KOPT-K1 (cell line): ENCODE measurements at regions not wholly inside any gene's neighbourhood (a gene's known extent, or its start where the extent isn't known, plus 50 kb on each side); places are given as distances from the start of the nearest gene placed in this dataset.

Experiments
- H3K27ac ChIP-seq: fragments of 200-600 bp; sonication (generic); 2 replicates; pipeline ENCODE4 v1.5.1; 2016; ENCODE audit warnings: antibody characterized with exemption, mild to moderate bottlenecking, low read depth, low read length; ENCODE audit not compliant: poor library complexity, severe bottlenecking
- H3K36me3 ChIP-seq: fragments of 200-600 bp; sonication (generic); 2 replicates; pipeline ENCODE4 v1.5.1; 2017; ENCODE audit warnings: antibody characterized with exemption, mild to moderate bottlenecking, low read length, moderate library complexity; ENCODE audit not compliant: insufficient read depth
- H3K9me3 ChIP-seq: fragments of 200-600 bp; sonication (generic); 2 replicates; pipeline ENCODE4 v1.5.1; 2017; ENCODE audit warnings: antibody characterized with exemption, low read length, mild to moderate bottlenecking; ENCODE audit not compliant: insufficient read depth, poor library complexity, severe bottlenecking

DNA sequence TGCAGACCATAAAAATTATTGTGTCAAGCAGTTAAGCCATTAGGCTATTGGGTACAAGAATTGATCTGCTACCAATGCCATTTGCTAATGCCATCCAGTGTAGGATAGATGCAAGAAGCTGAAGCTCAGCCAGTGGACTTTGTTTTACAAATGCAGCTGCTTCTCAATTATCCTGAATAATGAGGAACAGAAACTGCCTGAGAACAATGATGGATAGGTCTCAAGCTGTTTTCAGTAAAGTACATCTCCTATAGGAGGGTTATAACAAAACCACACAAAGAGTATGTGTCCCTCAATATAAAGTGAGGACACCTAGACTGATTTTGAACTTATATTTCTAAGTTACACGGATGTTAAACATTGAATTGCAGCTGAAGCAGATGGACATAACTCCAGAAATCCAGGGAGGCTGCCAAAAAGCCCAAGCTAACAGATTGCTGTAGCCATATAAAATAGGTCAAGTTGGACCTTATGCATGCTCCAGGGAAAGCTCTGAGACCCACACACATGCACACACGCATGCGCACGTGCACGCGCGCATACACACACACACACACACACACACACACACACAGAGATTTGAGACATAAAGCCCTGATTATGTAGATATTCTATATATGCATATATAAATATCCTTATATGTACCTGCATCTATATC is 482.7 kb upstream of the CD180 start:
- Histone ChIP-seq H3K27ac (no peak overlapping the region), H3K36me3 (no peaks in the 10 kb centered on the region), H3K9me3 (no peaks in the 10 kb centered on the region)

- no peaks in the 10 kb centered on the region for H3K36me3 ChIP-seq
- no peaks in the 10 kb centered on the region for H3K9me3 ChIP-seq
Observed at GRCh38 chr5:67678594-67678993, 482.0 kb upstream of the CD180 start.

DNA sequence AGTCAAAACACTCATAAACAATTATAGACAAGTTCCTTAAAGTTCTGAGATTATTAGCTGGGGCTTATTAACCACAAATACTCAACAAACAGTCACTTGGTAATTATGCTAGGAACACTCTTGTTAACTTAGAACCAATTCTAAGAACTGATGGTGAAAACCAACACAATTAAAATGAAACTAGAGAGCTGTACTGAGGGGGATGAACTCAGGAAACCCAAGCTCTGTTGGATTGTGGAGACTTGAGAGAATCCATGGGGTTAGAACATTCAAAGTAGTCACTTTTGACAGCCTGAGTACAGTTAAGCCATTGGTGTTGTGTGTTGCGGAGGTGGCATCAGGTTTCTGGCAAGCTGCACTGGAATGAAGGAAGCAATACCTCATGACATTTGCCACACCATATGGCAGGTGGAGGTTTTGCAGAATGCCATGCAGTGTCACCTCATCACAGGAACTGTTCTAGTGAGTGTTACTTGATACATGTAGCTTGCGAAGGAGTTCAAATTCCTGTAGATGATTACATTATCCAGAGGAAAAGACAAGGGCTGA is 480.9 kb upstream of the CD180 start:
- Histone ChIP-seq H3K36me3 (no peaks in the 10 kb centered on the region), H3K9me3 (no peaks in the 10 kb centered on the region)

More at GRCh38 chr5:67678594-67678993, 482.0 kb upstream of the CD180 start:
- no peak overlapping the region for H3K27ac ChIP-seq

DNA sequence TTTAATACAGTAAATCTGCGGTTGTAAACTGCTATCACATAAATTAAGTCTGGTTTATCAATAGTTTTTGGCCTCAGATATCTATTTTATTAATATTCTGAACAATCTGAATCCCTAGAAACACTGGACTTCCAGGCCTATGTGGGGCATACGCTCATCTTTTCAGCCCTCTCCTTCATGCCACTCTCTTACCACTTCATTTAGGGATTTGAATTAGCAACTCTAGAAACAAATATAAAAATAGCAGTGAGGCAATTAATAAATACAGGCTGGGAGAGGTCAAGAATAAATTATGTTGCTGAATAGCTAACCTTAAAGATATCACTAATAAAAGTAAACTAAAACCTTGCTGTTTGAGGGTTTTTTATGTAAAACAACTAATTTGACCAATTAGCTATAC is 480.3 kb upstream of the CD180 start:
- H3K27ac ChIP-seq: no peak overlapping the region
- no peaks in the 10 kb centered on the region for H3K9me3 ChIP-seq
- H3K36me3 ChIP-seq: no peaks in the 10 kb centered on the region

More for the DNA sequence above, 480.9 kb upstream of the CD180 start:
- no peak overlapping the region for H3K27ac ChIP-seq

DNA sequence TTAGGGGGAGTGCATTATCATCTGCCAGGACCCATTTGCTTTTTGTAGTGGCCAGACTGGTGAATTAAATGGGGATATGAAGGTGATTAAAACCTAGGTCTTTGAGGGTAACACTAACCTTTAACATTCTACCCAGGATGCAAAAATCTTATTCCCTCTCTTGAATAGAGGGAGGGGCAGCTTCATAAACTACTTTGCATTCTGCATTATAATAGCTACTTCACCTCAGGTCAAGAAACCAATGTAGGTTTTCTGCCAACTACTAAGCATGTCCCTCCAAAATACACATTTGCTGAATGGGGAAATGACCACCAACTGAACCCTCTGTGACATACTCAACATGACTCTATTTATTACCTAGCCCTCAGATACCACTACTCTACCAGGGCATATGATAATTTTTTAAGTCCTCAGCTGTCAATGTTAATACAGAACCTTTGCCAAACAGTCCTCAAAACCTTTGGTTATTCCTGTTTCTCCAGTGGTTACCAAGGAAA is 477.6 kb upstream of the CD180 start:
- H3K27ac ChIP-seq: no peak overlapping the region
- no peaks in the 10 kb centered on the region for H3K9me3 ChIP-seq
- no peaks in the 10 kb centered on the region for H3K36me3 ChIP-seq

DNA sequence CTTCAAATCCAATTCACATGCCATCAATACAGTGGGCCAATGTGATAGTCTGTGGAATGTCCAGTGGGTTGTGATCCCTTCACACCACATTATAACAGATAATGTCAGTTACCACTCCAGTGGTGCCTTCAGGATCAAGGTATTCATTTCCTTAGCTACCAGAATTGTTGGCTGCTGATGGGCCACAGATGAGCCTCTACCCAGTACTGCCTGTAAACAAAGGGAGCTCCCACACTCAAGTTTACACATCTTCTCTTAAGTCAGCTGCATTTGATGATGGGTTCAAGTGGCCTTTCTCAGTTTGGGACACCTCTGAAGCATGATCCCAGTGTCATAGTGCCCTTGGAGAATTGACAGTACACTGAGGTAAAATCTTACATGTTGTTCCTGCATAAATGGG is 477.0 kb upstream of the CD180 start:
- Histone ChIP-seq H3K27ac (no peak overlapping the region), H3K36me3 (no peaks in the 10 kb centered on the region), H3K9me3 (no peaks in the 10 kb centered on the region)

GRCh38 chr5:67673180-67673579 is 476.6 kb upstream of the CD180 start:
- Histone ChIP-seq H3K9me3 (no peaks in the 10 kb centered on the region), H3K36me3 (no peaks in the 10 kb centered on the region), H3K27ac (no peak overlapping the region)

GRCh38 chr5:67672636-67673035 is 476.0 kb upstream of the CD180 start:
- Histone ChIP-seq H3K9me3 (no peaks in the 10 kb centered on the region), H3K36me3 (no peaks in the 10 kb centered on the region), H3K27ac (no peak overlapping the region)

DNA sequence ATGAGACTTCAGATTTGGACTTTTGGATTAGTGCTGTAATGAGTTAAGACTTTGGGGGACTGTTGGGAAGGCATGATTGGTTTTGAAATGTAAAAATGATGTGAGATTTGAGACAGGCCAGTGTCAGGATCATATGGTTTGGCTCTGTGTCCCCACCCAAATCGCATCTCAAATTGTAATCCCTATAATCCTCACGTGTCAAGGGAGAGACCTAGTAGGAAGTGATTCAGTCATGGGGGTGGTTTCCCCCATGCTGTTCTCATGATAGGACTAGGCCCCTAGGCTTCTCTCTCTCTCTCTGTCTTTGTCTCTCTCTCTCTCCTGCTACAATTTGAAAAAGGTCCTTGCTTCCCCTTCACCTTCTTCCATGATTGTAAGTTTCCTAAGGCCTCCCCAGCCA is 473.3 kb upstream of the CD180 start:
- Histone ChIP-seq H3K27ac (no peak overlapping the region), H3K36me3 (no peaks in the 10 kb centered on the region), H3K9me3 (no peaks in the 10 kb centered on the region)

GRCh38 chr5:67660149-67660548 is 463.6 kb upstream of the CD180 start:
- H3K36me3 ChIP-seq: no peaks in the 10 kb centered on the region
- H3K27ac ChIP-seq: no peak overlapping the region
- H3K9me3 ChIP-seq: no peaks in the 10 kb centered on the region

GRCh38 chr5:67659288-67659687 is 462.7 kb upstream of the CD180 start:
- Histone ChIP-seq H3K36me3 (no peaks in the 10 kb centered on the region), H3K9me3 (no peaks in the 10 kb centered on the region), H3K27ac (no peak overlapping the region)

- Histone ChIP-seq H3K9me3 (no peaks in the 10 kb centered on the region), H3K36me3 (no peaks in the 10 kb centered on the region), H3K27ac (no peak overlapping the region)
Observed at GRCh38 chr5:67657055-67657454, 460.5 kb upstream of the CD180 start.

GRCh38 chr5:67652201-67652600 is 455.6 kb upstream of the CD180 start:
- Histone ChIP-seq H3K27ac (no peak overlapping the region), H3K9me3 (no peaks in the 10 kb centered on the region), H3K36me3 (no peaks in the 10 kb centered on the region)

DNA sequence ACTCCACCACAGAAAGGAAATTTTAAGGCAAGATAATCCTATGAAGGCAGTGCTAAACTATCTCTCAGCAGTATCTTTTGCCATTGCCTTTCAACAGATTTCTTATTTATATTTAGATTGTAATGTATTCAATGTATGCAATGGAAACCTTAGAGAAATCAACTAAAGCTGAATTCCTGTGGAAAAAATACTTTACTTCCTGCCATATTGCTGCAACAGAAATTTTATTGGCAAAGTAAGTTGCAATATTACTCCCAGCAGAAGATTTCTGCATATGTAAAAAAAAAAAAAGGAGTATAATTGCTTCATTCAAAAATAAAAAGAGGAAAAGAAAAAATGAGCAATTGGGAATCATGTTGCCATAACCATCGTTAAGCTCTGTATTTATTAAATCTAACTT is 454.6 kb upstream of the CD180 start:
- Histone ChIP-seq H3K9me3 (no peaks in the 10 kb centered on the region), H3K27ac (no peak overlapping the region), H3K36me3 (no peaks in the 10 kb centered on the region)

DNA sequence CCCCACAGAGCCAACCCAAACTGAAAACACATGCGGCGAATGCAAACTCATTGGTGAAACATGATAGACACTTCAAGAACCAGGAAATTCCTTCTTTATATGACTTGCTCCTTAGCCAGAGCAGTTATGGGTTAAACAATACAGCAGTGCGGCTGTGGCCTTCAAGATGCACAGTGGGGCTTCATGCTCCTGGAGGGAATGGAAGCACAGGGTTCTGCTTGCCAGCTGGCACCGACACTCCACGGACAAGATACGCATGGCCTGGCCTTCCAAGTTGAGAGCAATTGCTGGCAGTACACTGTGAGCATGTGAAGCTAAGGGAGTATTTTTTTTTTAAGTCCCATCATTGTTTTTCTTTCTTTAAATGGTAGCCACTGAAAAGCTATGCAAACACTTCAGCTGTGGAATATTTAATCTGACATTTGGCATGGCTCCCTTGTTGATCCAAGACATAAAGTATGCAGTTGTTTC is 451.6 kb upstream of the CD180 start:
- H3K9me3 ChIP-seq: peaks cover 11% of the 10 kb centered on the region
- no peaks in the 10 kb centered on the region for H3K36me3 ChIP-seq
- H3K27ac ChIP-seq: no peak overlapping the region

DNA sequence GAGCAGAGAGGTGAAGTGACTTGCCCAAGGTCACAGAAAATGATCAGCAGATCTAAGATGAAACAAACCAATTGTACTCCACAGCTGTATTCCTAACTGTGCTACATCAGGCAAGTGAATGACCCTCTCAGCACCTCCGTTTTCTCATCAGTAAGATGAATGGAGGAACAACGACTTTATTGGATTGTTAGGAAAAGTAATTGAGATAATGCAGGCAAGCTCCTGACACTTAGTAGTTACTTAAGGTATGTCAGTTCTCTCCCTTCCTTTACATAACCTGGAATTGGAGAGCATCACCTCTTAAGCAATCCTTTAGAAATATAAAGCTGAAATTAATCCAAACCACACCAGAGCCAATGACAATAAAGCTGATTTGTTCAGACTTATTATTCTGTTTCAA is 451.2 kb upstream of the CD180 start:
- Histone ChIP-seq H3K9me3 (peaks cover 11% of the 10 kb centered on the region), H3K36me3 (no peaks in the 10 kb centered on the region), H3K27ac (no peak overlapping the region)
